HG03139 (cell line): ENCODE measurements at regions not wholly inside any gene's neighbourhood (a gene's known extent, or its start where the extent isn't known, plus 50 kb on each side); places are given as distances from the start of the nearest gene placed in this dataset.

Source experiments
- ATAC-seq: cut with Tn5 transposase; IDR thresholded peaks from one replicate; pipeline ENCODE4 v1.9.1; 2021; ENCODE audit not compliant: unreplicated experiment

- no peak for ATAC-seq
Measured at GRCh38 chr6:62480544-62480943, 194.5 kb upstream of the KHDRBS2 start.

GRCh38 chr6:62479697-62480220 lies 193.7 kb upstream of the KHDRBS2 start:
- no peak for ATAC-seq

GRCh38 chr6:62474793-62475192 lies 188.8 kb upstream of the KHDRBS2 start:
- no peak for ATAC-seq

- no peak for ATAC-seq
Measured at GRCh38 chr6:62466607-62467006, 180.6 kb upstream of the KHDRBS2 start.

GRCh38 chr6:62465206-62465605 lies 179.2 kb upstream of the KHDRBS2 start:
- no peak for ATAC-seq

GRCh38 chr6:62452586-62452985 lies 166.6 kb upstream of the KHDRBS2 start:
- ATAC-seq: no peak

GRCh38 chr6:62446647-62447316 lies 160.8 kb upstream of the KHDRBS2 start:
- no peak for ATAC-seq

- ATAC-seq: no peak
Measured at GRCh38 chr6:62445521-62445920, 159.5 kb upstream of the KHDRBS2 start.

GRCh38 chr6:62441182-62441581 lies 155.2 kb upstream of the KHDRBS2 start:
- ATAC-seq: no peak

GRCh38 chr6:62429781-62430180 lies 143.8 kb upstream of the KHDRBS2 start:
- ATAC-seq: no peak

GRCh38 chr6:62400521-62401259 lies 114.7 kb upstream of the KHDRBS2 start:
- ATAC-seq: no peak

- ATAC-seq: no peak
Measured at GRCh38 chr6:62393608-62394007, 107.6 kb upstream of the KHDRBS2 start.

- ATAC-seq: no peak
Measured at GRCh38 chr6:62392291-62392690, 106.3 kb upstream of the KHDRBS2 start.

GRCh38 chr6:62391358-62391757 lies 105.3 kb upstream of the KHDRBS2 start:
- no peak for ATAC-seq

- no peak for ATAC-seq
Measured at GRCh38 chr6:62390401-62390800, 104.4 kb upstream of the KHDRBS2 start.

GRCh38 chr6:62371453-62372210 lies 85.6 kb upstream of the KHDRBS2 start:
- ATAC-seq: no peak

- peak; percentile 100 for ATAC-seq
Measured at GRCh38 chr6:62367601-62368000, 81.6 kb upstream of the KHDRBS2 start.

- no peak for ATAC-seq
Measured at GRCh38 chr6:62362097-62362496, 76.1 kb upstream of the KHDRBS2 start.

- ATAC-seq: no peak
Measured at GRCh38 chr6:62357835-62358234, 71.8 kb upstream of the KHDRBS2 start.

- no peak for ATAC-seq
Measured at GRCh38 chr6:62354261-62354660, 68.2 kb upstream of the KHDRBS2 start.

GRCh38 chr6:62345962-62346689 lies 60.1 kb upstream of the KHDRBS2 start:
- ATAC-seq: no peak
